Lung (tissue), 11 donors: ENCODE measurements at regions not wholly inside any gene's neighbourhood (a gene's known extent, or its start where the extent isn't known, plus 50 kb on each side); places are given as distances from the start of the nearest gene placed in this dataset.
A peak's percentile ranks its signal among the peaks of the same experiment; 100 is the strongest.

Experiments
- ATAC-seq: fragments of 200-7000 bp; cut with Tn5 transposase; one replicate; pipeline ENCODE4 v1.9.1; 2020; ENCODE audit warnings: moderate number of reproducible peaks; ENCODE audit not compliant: insufficient read depth, low FRiP score
- DNase-seq, 3 donors: peaks; one replicate each; pipeline ENCODE4 v3.0.0-alpha.2; 2013 to 2017
- H3K27ac ChIP-seq, 2 donors: one replicate each; pipeline ENCODE4 v1.5.1; 2013; ENCODE audit warnings: mild to moderate bottlenecking in 2 of 2, moderate library complexity in 2 of 2, control low read depth in 1 of 2, inconsistent platforms in 1 of 2, low read depth in 1 of 2, low read length in 1 of 2
- H3K27me3 ChIP-seq, 3 donors: one replicate each; pipeline ENCODE4 v1.5.1; 2013; ENCODE audit warnings: low read length in 2 of 3; ENCODE audit not compliant: control insufficient read depth in 3 of 3, insufficient read depth in 3 of 3
- H3K36me3 ChIP-seq, 4 donors: one replicate each; pipeline ENCODE4 v1.5.1; 2013; ENCODE audit warnings: low read length in 4 of 4, mild to moderate bottlenecking in 1 of 4, moderate library complexity in 1 of 4; ENCODE audit not compliant: control insufficient read depth in 4 of 4, insufficient read depth in 4 of 4
- H3K4me1 ChIP-seq, 5 donors: one replicate each; pipeline ENCODE4 v1.5.1; 2013; ENCODE audit warnings: low read length in 5 of 5, mild to moderate bottlenecking in 2 of 5, moderate library complexity in 1 of 5; ENCODE audit not compliant: control insufficient read depth in 5 of 5, insufficient read depth in 5 of 5
- H3K4me3 ChIP-seq: one replicate; pipeline ENCODE4 v1.5.1; 2013; ENCODE audit warnings: mild to moderate bottlenecking, control low read depth, moderate library complexity
- H3K9ac ChIP-seq, 2 donors: one replicate each; pipeline ENCODE4 v1.5.1; 2013; ENCODE audit warnings: low read length in 2 of 2, control low read depth in 1 of 2; ENCODE audit not compliant: insufficient read depth in 1 of 2
- H3K9me3 ChIP-seq, 4 donors: one replicate each; pipeline ENCODE4 v1.5.1; 2013; ENCODE audit warnings: low read length in 3 of 4, mild to moderate bottlenecking in 1 of 4, moderate library complexity in 1 of 4; ENCODE audit not compliant: control insufficient read depth in 4 of 4, insufficient read depth in 3 of 4
- WGBS, 2 donors: extraction: QIAGEN DNeasy Blood & Tissue Kit; methylation state at CpG; one replicate each; pipeline ENCODE4 v1.1.7; 2013; 5-methylcytosine and 5-hydroxymethylcytosine counted together
- TF ChIP-seq, protein P1 (sequence below): IDR thresholded peaks from 2 replicates; pipeline ENCODE4 v1.5.1; 2012; ENCODE audit warnings: mild to moderate bottlenecking; ENCODE audit errors: control extremely low read depth, extremely low read depth
- donor health status: control.
- donor health status: control.
- donor health status: Bipolar disorder and iron deficiency.
- donor health status: healthy.
- donor health status: DM: yes; HTN: yes; CAD: no.

GRCh38 chr13:38415233-38415632, 65.6 kb downstream of the UFM1 start:
- no peak for DNase-seq
- 21 to 28% methylated on average over 5 of the region's 5 CpGs for WGBS, 2 donors
- ATAC-seq = no peak

DNA sequence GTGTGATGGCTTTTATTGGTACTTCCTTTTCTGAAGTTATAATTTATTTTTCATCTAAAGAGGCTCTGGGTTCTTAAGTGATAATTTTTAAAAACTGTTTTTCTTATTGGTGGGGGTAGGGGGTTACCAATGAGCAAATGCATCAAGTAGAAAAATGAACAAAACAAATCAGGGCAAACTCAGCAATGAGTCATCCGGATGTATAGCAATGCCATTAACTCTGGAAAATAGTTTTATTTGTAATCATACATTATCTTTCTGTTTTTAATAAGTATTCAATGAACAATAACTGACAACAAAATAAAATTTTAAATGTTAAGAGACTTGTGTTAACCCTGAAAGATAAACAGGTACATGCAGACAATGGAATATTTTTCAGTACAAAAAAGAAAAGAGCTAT, 67.6 kb downstream of the UFM1 start:
- peaks cover 0 to 2% (median 0%) of the 10 kb centered on the region in 4 donors for H3K9me3 ChIP-seq
- WGBS, 2 donors = 90 to 95% methylated on average over 1 of the region's 1 CpG
- no peak overlapping the region for H3K4me3 ChIP-seq
- no peaks in the 10 kb centered on the region for H3K27me3 ChIP-seq
- H3K27ac ChIP-seq = no peak overlapping the region
- TF ChIP-seq, protein P1, sequence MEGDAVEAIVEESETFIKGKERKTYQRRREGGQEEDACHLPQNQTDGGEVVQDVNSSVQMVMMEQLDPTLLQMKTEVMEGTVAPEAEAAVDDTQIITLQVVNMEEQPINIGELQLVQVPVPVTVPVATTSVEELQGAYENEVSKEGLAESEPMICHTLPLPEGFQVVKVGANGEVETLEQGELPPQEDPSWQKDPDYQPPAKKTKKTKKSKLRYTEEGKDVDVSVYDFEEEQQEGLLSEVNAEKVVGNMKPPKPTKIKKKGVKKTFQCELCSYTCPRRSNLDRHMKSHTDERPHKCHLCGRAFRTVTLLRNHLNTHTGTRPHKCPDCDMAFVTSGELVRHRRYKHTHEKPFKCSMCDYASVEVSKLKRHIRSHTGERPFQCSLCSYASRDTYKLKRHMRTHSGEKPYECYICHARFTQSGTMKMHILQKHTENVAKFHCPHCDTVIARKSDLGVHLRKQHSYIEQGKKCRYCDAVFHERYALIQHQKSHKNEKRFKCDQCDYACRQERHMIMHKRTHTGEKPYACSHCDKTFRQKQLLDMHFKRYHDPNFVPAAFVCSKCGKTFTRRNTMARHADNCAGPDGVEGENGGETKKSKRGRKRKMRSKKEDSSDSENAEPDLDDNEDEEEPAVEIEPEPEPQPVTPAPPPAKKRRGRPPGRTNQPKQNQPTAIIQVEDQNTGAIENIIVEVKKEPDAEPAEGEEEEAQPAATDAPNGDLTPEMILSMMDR = no peak
- H3K4me1 ChIP-seq = no peaks in the 10 kb centered on the region
- no peak overlapping the region for H3K9ac ChIP-seq
- H3K36me3 ChIP-seq = no peaks in the 10 kb centered on the region
- DNase-seq (no peak), ATAC-seq (no peak)

More at GRCh38 chr13:38415233-38415632, 65.6 kb downstream of the UFM1 start:
- Histone ChIP-seq H3K4me1 (no peaks in the 10 kb centered on the region), H3K27ac (peak overlapping the region in 1 of 2 donors; percentile 58), H3K36me3 (no peaks in the 10 kb centered on the region), H3K27me3 (no peaks in the 10 kb centered on the region), H3K9ac (no peak overlapping the region), H3K4me3 (no peak overlapping the region), H3K9me3 (peaks cover 0 to 2% (median 0%) of the 10 kb centered on the region in 4 donors)
- TF ChIP-seq, protein P1 = no peak

DNA sequence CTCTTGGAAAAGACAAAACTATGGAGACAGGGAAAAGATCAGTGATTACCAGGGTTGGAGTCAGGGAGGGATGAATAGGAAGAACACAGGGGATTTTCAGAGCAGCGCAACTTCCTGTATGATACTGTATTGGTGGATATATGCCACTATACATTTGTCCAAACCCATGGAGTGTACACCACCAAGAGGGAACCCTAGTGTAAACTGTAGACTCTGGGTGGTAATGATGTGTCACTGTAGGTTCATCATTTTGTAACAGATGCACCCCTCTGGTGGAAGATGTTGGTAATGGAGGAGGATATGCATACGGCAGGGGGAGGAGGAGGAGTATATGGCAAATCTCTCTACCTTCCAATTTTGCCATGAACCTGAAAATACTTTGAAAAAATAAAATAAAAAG, 68.1 kb downstream of the UFM1 start:
- H3K4me3 ChIP-seq = no peak overlapping the region
- H3K27ac ChIP-seq = no peak overlapping the region
- H3K9ac ChIP-seq = no peak overlapping the region
- ATAC-seq (no peak), DNase-seq (peak in 2 of 3 donors; percentile 5 to 10)
- WGBS, 2 donors = 72 to 73% methylated on average over 2 of the region's 2 CpGs
- H3K27me3 ChIP-seq = no peaks in the 10 kb centered on the region
- TF ChIP-seq, protein P1 = no peak
- no peaks in the 10 kb centered on the region for H3K9me3 ChIP-seq
- no peaks in the 10 kb centered on the region for H3K36me3 ChIP-seq
- no peaks in the 10 kb centered on the region for H3K4me1 ChIP-seq

DNA sequence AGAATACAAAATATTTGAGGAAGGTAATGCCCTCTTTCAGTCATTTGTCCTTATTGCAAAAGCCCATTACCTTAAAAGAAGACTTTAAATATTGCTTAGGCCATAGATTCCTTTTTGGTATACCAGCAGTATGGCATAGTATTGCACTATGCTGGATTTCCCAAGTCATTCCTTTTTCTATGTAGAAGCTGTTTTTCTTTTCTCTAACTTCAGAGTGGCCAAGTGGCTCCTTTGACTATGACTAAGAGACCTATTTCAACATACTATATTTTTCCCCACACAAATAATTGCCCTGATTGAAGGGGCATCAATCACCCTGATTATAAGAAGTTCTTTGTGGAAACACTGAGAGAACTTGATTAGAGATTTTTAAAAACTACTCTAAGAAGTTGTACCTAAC, 68.6 kb downstream of the UFM1 start:
- TF ChIP-seq, protein P1 = no peak
- Histone ChIP-seq H3K27ac (no peak overlapping the region), H3K27me3 (no peaks in the 10 kb centered on the region), H3K9me3 (no peaks in the 10 kb centered on the region), H3K4me1 (no peaks in the 10 kb centered on the region), H3K9ac (no peak overlapping the region), H3K36me3 (no peaks in the 10 kb centered on the region), H3K4me3 (no peak overlapping the region)
- ATAC-seq = no peak
- no peak for DNase-seq
